Fibroblast of mammary gland (primary cell): ENCODE measurements at regions not wholly inside any gene's neighbourhood (a gene's known extent, or its start where the extent isn't known, plus 50 kb on each side); places are given as distances from the start of the nearest gene placed in this dataset.

Experiments used
- DNase-seq: peaks from one replicate; pipeline ENCODE4 v3.0.0-alpha.2; 2010; ENCODE audit warnings: low read depth
- H3K4me3 ChIP-seq: 2 replicates; pipeline ENCODE4 v1.5.1; 2011; ENCODE audit warnings: low read depth, mild to moderate bottlenecking, low read length, moderate library complexity; ENCODE audit not compliant: control insufficient read depth
- CTCF ChIP-seq: conservative IDR thresholded peaks from 2 replicates; pipeline ENCODE4 v1.5.1; 2011; ENCODE audit warnings: low read depth, low read length, inconsistent platforms; ENCODE audit not compliant: control insufficient read depth, insufficient read depth

- no peak for TF ChIP-seq CTCF
- no peak for DNase-seq
- H3K4me3 ChIP-seq, result no peak overlapping the region
Measured at GRCh38 chr1:81553503-81553902, 247.2 kb upstream of the ADGRL2 start.

DNA sequence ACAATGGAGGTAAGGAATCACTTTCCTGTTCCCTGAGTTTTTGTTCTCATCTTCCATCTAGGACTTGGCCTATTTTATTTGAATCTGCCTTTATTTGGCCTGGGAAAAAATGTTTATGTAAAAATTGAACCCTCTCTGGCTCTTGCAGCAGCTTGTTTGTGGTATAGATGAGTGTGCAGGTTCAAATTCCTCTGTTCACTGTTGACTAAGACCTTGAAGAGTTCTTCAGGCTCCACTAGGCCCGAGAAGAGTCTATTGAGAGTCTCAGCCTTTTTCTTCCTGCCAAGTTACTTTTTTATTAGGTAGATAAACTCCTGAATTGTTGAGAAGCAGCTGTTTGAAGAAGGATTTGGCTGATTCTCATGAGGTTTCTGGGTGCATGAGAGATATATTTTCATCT is 248.8 kb upstream of the ADGRL2 start:
- H3K4me3 ChIP-seq, result no peak overlapping the region
- no peak for TF ChIP-seq CTCF
- no peak for DNase-seq

DNA sequence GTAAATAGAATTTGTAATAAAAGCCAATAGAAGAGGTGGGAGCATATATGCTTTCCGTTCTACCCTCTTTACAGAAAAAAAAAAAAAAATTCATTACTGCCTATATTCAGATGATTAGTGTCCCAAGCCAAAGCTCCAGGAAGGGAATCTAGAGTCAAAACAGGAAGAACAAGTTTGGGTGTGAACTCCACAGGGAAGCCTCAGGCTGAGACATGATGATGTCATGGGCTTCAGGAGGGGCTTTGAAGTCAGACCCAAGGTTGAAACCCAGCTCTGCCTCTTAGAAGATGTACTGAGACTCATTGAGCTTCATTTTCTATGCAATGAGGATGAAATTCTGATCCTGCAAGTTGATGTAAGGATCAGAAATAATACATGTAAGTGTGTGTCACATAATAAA is 250.0 kb upstream of the ADGRL2 start:
- TF ChIP-seq CTCF, result no peak
- H3K4me3 ChIP-seq, result no peak overlapping the region
- DNase-seq, result peak; percentile 19

DNA sequence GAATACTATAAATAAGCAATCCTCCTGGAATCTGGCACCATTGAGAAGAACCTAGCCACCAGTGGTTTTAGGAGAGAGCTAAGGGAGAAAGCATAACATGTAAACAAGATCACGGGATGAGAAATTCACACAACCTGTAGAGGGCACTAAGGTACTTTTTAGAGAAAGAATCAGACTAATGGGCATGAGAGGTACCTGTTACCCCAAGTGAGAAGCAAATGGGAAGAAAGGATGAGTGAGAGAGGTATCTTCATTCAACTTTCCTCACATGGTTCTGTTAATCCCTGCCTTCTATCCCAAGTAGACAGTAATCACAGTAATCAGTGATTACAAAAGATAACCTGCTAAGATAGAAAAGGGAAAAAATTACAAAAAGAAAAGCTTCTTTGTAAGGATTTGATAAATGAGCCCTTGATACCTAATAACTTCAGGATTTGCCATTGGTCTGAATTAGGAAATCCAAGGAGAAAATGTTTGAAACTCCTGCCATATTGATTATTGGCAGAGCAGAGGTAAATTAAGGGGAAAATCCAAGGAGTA is 251.1 kb upstream of the ADGRL2 start:
- no peak overlapping the region for H3K4me3 ChIP-seq
- peak; percentile 70 for TF ChIP-seq CTCF
- DNase-seq, result peak; percentile 67

- TF ChIP-seq CTCF, result no peak
- no peak overlapping the region for H3K4me3 ChIP-seq
- no peak for DNase-seq
Measured at GRCh38 chr1:81548918-81549587, 251.7 kb upstream of the ADGRL2 start.

- H3K4me3 ChIP-seq, result no peak overlapping the region
- no peak for TF ChIP-seq CTCF
- peak; percentile 23 for DNase-seq
Measured at GRCh38 chr1:81547912-81548303, 252.8 kb upstream of the ADGRL2 start.
